ENCODE measurements at regions not wholly inside any gene's neighbourhood (a gene's known extent, or its start where the extent isn't known, plus 50 kb on each side); places are given as distances from the start of the nearest gene placed in this dataset.
"Not testable (repeated sequence)": the region's sequence is repeated elsewhere in the genome, so short reads cannot be mapped to it uniquely, and the experiment has no call there.

DNA sequence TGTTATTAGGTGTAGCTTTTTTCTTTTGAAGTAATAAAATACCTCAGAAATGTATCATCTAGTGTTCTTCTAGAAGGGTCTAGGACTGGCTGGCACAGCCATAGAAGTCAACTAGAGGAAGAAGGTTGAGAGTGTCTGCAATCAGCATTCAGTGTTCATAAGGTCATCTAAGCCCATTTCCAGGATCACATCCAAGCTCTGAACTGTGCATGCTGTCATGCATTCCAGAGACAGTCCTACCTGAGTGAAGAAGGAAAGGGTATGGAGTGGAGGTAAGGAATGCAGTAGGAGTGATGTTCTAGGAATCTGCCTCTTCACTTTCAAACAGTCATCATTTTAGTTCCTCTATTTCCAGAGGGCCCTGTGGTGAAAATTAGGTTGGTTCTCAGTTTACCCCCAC, 789.7 kb downstream of the GATA3 start:
- no peak overlapping the region for H3K4me3 ChIP-seq (ENCODE audit: low read length)
- TF ChIP-seq ZNF274 (IDR thresholded peaks at IDR 0.05; ENCODE audit: low read depth, low read length): no peak

DNA sequence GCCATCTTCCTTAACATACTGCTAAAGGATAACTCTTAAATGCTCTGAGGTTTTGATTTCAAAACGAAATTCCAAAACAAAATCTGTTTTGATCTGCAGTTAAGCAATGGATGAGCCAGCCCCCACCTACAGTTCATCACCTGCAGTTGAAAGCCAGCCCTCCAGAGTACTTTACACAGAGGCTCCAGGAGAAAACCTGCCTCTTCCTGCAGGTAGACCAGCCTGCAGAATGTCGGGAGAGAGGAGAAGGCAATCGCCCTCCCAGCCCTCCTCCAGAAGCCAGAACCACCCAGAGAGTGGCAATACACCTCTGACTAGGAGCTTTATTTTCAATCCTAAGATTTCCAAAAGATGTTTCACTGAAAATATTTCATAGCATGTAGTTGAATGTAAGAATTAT, 798.1 kb downstream of the GATA3 start:
- H3K4me3 ChIP-seq (ENCODE audit: low read length): no peak overlapping the region
- TF ChIP-seq ZNF274 (IDR thresholded peaks at IDR 0.05; ENCODE audit: low read depth, low read length): no peak

DNA sequence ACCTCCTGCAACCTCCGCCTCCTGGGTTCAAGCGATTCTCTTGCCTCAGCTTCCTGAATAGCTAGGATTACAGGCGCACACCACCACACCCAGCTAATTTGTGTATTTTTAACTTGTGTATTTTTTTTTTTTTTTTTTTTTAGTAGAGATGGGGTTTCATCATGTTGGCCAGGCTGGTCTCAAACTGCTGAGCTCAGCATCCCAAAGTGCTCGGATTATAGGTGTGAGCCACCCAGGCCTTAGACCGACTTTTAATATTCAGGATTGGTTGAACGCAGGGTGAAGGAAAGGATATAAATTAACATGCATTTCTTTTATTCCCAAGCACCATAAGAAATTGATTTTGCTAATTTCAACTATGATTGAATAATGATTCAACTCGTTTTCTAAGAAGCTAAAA, 798.6 kb downstream of the GATA3 start:
- no peak for TF ChIP-seq ZNF274 (IDR thresholded peaks at IDR 0.05; ENCODE audit: low read depth, low read length)
- H3K4me3 ChIP-seq (ENCODE audit: low read length): no peak overlapping the region

DNA sequence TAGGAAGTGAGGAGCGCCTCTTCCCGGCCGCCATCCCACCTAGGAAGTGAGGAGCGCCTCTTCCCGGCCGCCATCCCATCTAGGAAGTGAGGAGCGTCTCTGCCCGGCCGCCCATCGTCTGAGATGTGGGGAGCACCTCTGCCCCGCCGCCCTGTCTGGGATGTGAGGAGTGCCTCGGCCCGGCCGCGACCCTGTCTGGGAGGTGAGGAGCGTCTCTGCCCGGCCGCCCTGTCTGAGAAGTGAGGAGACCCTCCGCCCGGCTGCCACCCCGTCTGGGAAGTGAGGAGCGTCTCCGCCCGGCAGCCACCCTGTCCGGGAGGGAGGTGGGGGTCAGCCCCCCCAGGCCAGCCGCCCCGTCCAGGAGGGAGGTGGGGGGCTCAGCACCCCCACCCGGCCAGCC, 814.4 kb downstream of the GATA3 start:
- not testable (repeated sequence) for H3K4me3 ChIP-seq (ENCODE audit: low read length)

DNA sequence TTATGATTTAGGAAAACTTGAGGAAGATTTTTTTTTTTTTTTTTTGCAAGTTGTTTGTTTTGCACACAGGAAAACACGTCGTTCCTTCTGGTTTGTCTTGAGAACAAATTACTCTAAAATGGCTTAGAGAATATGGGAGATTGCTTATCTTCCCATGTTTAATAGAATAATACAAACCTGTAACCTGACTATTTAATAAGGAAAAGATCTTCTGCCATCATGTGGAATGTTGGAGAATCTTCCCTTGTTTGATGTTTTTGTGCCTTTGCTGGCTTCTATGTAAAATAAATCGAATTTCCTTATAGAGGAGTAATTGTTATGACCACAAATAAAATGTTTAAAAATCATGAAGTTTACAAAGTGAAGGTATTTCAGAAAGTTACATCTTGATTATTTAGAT, 818.8 kb downstream of the GATA3 start:
- H3K4me3 ChIP-seq (ENCODE audit: low read length): no peak overlapping the region
- TF ChIP-seq ZNF274 (IDR thresholded peaks at IDR 0.05; ENCODE audit: low read depth, low read length): no peak

DNA sequence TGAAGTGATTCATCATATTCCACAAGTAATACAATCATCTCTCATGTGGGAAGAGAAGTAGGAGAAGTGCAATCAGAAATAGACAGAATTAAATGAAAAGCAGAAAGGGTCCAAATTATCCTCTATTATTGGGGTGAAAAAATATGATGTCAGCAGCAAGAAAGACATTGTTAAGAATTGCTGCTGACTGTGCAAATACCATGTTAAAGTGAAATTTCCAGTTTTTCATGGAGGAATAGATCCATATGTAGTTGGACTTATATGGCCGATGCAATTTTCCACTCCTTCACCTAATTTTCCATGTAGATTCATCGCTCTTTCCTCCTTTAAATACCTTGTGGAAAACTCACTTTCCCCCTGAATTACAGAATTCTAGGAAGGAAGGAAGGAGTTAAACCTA, 819.8 kb downstream of the GATA3 start:
- no peak overlapping the region for H3K4me3 ChIP-seq (ENCODE audit: low read length)
- TF ChIP-seq ZNF274 (IDR thresholded peaks at IDR 0.05; ENCODE audit: low read depth, low read length): no peak

DNA sequence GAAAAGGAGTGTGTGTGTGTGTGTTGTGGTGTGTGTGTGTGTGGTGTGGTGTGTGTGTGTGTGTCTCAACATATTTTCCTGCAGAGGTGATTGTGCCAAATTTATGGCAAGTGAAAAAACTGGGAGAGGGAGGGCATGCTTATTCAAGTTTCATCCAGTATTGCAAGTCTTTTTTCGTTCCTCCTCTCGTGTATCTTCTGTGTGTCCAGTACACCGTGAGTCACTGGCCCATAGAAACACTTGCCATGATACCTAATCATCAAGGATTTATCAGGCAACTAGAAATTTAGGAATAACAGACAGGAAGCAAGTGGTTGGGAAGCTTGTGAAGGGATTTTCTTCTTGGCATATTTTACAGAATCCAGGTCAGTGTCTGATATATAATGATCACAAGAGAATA, 820.5 kb downstream of the GATA3 start:
- no peak for TF ChIP-seq ZNF274 (IDR thresholded peaks at IDR 0.05; ENCODE audit: low read depth, low read length)
- H3K4me3 ChIP-seq (ENCODE audit: low read length): no peak overlapping the region

DNA sequence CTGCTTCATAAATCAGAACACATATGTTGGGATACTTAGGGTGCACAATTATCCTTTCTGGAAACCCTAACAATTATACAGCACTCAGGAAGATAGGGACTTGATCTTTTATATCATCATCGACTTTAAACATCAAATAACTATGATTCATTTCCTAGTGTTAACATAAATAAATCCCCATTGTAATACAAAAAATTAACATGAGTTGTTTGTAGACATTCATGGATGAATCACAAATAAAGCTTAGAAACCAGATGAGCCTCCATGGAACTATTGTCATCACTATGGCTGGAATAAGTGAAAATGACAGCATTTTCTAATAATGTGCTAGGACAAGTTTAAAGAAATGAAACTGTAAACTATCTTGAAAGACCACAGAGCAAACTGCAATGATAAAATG, 821.7 kb downstream of the GATA3 start:
- H3K4me3 ChIP-seq (ENCODE audit: low read length): no peak overlapping the region
- TF ChIP-seq ZNF274 (IDR thresholded peaks at IDR 0.05; ENCODE audit: low read depth, low read length): no peak

DNA sequence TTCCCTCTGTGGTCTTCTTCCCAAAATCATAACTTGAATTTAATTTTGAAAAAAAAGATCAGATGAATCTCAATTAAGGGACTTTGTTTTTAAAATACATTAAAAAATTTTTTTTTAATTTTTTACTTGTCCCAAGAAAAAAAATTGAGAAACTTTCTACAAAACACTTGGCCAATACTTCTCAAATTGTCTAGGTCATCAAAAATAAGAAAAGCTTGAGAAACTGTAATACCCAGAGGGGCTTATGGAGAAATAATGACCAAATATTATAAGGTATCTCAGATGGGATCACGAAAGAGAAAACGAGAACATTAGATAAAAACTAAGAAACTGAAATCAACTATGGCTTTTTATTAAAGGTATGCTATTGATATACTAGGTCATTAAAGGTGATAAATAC, 835.0 kb downstream of the GATA3 start:
- no peak for TF ChIP-seq ZNF274 (IDR thresholded peaks at IDR 0.05; ENCODE audit: low read depth, low read length)
- no peak overlapping the region for H3K4me3 ChIP-seq (ENCODE audit: low read length)

DNA sequence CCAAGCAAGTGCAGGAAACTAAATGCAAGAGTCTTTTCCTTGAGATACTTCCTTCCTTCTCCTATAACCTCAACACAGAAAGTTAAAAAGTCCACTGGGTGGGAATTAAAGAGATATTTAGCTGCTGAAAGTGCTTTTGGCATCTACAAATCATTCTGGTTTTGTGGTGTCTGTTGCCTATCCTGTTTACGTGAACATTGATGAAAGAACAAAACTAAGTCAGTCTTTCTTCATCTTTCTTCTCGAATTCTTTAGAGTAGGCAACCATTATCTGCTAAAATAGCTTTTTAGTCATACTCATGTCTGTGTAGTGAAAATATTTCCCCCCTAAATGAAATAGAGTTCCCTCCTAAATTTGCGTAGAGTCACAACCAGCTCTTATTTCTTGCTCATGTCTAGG, 838.6 kb downstream of the GATA3 start:
- no peak for TF ChIP-seq ZNF274 (IDR thresholded peaks at IDR 0.05; ENCODE audit: low read depth, low read length)
- no peak overlapping the region for H3K4me3 ChIP-seq (ENCODE audit: low read length)

DNA sequence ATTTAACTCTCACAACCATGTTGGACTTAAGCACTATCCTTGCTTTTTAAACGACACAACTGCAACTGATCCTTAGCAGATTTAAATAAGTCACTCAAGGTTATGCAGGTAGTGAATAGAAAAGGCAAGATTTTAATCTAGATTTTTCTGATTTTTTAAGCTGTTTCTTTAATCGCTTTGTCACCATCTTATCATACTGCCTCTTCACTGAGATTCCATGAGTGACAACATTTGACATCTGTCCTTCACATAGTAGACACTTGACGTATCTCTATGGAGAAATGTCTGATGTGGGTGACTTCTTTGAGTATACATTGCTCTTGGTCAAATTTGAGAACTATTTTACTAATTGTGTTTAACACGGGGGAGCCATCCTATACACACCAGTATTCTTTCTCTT, 839.7 kb downstream of the GATA3 start:
- TF ChIP-seq ZNF274 (IDR thresholded peaks at IDR 0.05; ENCODE audit: low read depth, low read length): no peak
- no peak overlapping the region for H3K4me3 ChIP-seq (ENCODE audit: low read length)

DNA sequence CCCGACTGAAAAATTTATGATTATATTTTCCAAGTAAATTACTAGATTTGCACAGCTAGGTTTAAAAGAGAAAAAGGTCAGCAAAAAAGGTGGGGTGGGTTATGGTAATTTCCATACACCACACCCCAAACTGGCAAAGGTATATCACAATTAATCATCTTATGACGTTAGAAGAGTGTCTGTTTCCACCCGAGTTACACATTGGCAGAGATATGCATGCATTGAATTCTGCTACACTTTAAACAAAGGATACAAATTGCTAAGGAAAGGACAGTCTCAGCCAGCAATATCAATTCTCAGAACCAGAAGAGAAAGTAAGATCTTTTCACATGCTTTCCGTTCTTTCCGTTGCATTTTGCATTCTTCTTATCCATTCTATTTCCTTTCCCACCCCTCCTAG, 843.3 kb downstream of the GATA3 start:
- TF ChIP-seq ZNF274 (IDR thresholded peaks at IDR 0.05; ENCODE audit: low read depth, low read length): no peak
- H3K4me3 ChIP-seq (ENCODE audit: low read length): no peak overlapping the region

DNA sequence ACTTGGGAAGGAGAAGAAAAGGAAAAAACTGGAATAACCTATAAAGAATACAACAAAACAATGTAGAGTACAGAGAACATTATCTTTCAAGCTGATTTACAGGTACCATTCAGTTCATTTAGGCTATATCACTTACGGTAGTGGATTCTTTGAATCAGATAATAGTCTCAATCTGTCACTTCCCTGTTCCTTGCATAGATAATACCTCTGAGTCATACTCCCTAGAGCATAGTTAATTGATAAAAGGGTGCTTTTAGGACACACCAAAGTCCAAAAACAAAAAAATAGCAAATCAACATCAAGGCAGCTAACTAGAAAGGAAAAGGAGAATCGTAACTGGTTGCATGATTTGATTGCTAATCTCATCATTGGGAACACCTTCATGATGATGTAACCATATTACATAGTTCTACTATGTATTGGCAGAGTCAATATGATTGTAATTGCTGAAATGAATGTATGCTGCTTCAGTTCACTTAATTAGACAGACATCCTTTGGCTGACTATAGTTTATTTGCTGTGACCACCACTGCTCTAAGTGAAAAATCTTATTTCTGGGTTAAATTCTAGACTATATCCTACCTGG, 844.4 kb downstream of the GATA3 start:
- H3K4me3 ChIP-seq (ENCODE audit: low read length): no peak overlapping the region
- TF ChIP-seq ZNF274 (IDR thresholded peaks at IDR 0.05; ENCODE audit: low read depth, low read length): no peak

DNA sequence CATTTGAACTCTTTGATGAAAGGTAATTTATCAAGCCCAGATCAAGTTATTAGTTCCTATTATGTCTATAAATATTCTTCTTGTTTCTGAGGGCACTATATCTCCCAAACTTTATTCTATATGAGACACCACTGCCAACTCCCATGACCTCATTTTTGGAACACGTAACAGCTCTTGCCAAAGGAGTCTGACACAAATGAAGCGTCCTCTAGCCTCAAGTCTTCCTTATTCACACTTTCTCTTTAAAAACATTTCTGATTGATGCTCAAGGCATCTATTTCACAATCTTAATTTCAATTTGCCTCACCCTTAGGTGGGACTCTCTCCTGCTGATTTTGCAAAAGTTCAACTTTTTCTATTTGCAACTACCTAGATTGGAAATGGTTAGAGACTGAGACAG, 848.4 kb downstream of the GATA3 start:
- H3K4me3 ChIP-seq (ENCODE audit: low read length): no peak overlapping the region
- TF ChIP-seq ZNF274 (IDR thresholded peaks at IDR 0.05; ENCODE audit: low read depth, low read length): no peak

DNA sequence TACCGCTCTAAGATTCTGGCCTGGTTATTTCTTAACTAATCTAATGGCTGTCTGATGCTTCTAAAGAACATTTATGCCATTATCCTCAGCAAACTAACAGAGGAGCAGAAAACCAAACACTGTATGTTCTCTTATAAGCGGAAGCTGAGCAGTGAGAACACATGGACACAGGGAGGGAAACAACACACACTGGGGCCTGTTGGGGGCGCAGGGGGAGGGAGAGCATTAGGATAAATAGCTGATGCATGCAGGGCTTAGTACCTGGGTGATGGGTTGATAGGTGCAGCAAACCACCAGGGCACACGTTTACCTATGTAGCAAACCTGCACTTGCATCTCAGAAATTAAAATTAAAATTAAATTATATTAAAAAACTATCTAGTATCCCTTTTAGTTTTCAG, 853.5 kb downstream of the GATA3 start:
- H3K4me3 ChIP-seq (ENCODE audit: low read length): no peak overlapping the region
- no peak for TF ChIP-seq ZNF274 (IDR thresholded peaks at IDR 0.05; ENCODE audit: low read depth, low read length)

DNA sequence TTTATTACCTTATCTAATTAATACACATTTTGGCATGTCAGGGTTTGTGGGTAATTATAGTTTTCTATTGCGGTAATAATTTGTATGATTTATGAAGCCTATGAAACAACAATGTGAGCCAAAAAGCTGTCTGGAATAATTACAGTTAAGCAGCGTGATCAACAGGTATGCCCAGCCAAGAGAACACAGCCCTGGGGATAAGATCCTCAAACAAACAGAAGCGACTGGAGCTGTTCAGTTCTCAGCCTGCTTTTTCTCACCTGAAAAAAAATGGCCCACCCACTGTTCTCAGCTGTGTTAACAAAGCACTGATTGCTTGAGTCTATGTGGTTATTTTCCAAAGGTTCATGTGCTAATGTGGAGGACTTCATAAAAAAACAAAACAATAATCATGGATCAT, 855.8 kb downstream of the GATA3 start:
- TF ChIP-seq ZNF274 (IDR thresholded peaks at IDR 0.05; ENCODE audit: low read depth, low read length): no peak
- no peak overlapping the region for H3K4me3 ChIP-seq (ENCODE audit: low read length)

Data from GM08714 (cell line).